Naive thymus-derived CD4-positive, alpha-beta T cell (primary cell): ENCODE measurements at regions not wholly inside any gene's neighbourhood (a gene's known extent, or its start where the extent isn't known, plus 50 kb on each side); places are given as distances from the start of the nearest gene placed in this dataset.
A peak's percentile ranks its signal among the peaks of the same experiment; 100 is the strongest.

Experiments
- ATAC-seq: fragments of 150-1000 bp; cut with Tn5 transposase; 2 replicates; pipeline ENCODE4 v1.10.0; 2021; ENCODE audit warnings: mild to moderate bottlenecking, moderate library complexity
- CTCF ChIA-PET: fragments of 350-600 bp; sonication (Branson Sonifier 250); formaldehyde crosslinking; loops from one replicate; lab custom pipeline; 2021; ENCODE audit warnings: antibody characterized with exemption; lab: Charles Lee
- POLR2A ChIA-PET: fragments of 350-600 bp; sonication (Branson Sonifier 250); formaldehyde crosslinking; loops from one replicate; lab custom pipeline; 2021; ENCODE audit warnings: antibody characterized with exemption, inconsistent platforms; lab: Charles Lee
- DNase-seq, 9 donors: peaks; one replicate each; pipeline versions ENCODE4 v3.0.0 to v3.0.0-alpha.2; 2020 to 2022; ENCODE audit warnings: mixed read lengths in 1 of 9
- H3K27ac ChIP-seq: one replicate; pipeline ENCODE4 v1.7.0; 2013; ENCODE audit warnings: mild to moderate bottlenecking, low read depth, low read length, moderate library complexity
- H3K27me3 ChIP-seq, 2 donors: one replicate each; pipeline ENCODE4 v1.7.0; 2013; ENCODE audit warnings: low read length in 2 of 2, mild to moderate bottlenecking in 2 of 2, moderate library complexity in 2 of 2; ENCODE audit not compliant: control insufficient read depth in 2 of 2, insufficient read depth in 2 of 2
- H3K36me3 ChIP-seq, 3 experiments: 1 replicate in 2 of 3; 2 replicates in 1 of 3; pipeline ENCODE4 v1.7.0; 2013; ENCODE audit warnings: low read length in 3 of 3, mild to moderate bottlenecking in 3 of 3, moderate library complexity in 1 of 3; ENCODE audit not compliant: insufficient read depth in 3 of 3, control insufficient read depth in 2 of 3
- H3K4me1 ChIP-seq, 2 donors: one replicate each; pipeline ENCODE4 v1.7.0; 2013; ENCODE audit warnings: low read length in 2 of 2, mild to moderate bottlenecking in 2 of 2, moderate library complexity in 1 of 2; ENCODE audit not compliant: control insufficient read depth in 2 of 2, insufficient read depth in 2 of 2
- H3K4me3 ChIP-seq: 2 replicates; pipeline ENCODE4 v1.7.0; 2013; ENCODE audit warnings: mild to moderate bottlenecking, low read length
- H3K9me3 ChIP-seq, 3 experiments: 1 replicate in 2 of 3; 2 replicates in 1 of 3; pipeline ENCODE4 v1.7.0; 2013; ENCODE audit warnings: low read length in 3 of 3; ENCODE audit not compliant: control insufficient read depth in 2 of 3
- H3K27ac Mint-ChIP-seq, 9 donors: one replicate each; pipeline ENCODE4 v1.8.0; 2020 to 2022; ENCODE audit warnings: mixed read lengths in 9 of 9, mild to moderate bottlenecking in 8 of 9, moderate library complexity in 5 of 9, inconsistent platforms in 2 of 9
- H3K27me3 Mint-ChIP-seq, 5 donors: one replicate each; pipeline ENCODE4 v1.8.0; 2021 to 2022; ENCODE audit warnings: mixed read lengths in 5 of 5, mild to moderate bottlenecking in 1 of 5
- H3K36me3 Mint-ChIP-seq, 5 donors: one replicate each; pipeline ENCODE4 v1.8.0; 2020 to 2022; ENCODE audit warnings: mixed read lengths in 5 of 5, mild to moderate bottlenecking in 3 of 5, inconsistent platforms in 1 of 5
- H3K4me1 Mint-ChIP-seq, 7 donors: one replicate each; pipeline ENCODE4 v1.8.0; 2020 to 2022; ENCODE audit warnings: mixed read lengths in 7 of 7, mild to moderate bottlenecking in 3 of 7, inconsistent platforms in 1 of 7
- H3K4me3 Mint-ChIP-seq, 10 donors: one replicate each; pipeline ENCODE4 v1.8.0; 2020 to 2022; ENCODE audit warnings: mild to moderate bottlenecking in 10 of 10, mixed read lengths in 10 of 10, moderate library complexity in 6 of 10, inconsistent platforms in 2 of 10
- H3K9me3 Mint-ChIP-seq, 11 donors: one replicate each; pipeline ENCODE4 v1.8.0; 2020 to 2022; ENCODE audit warnings: mixed read lengths in 11 of 11, mild to moderate bottlenecking in 4 of 11, inconsistent platforms in 1 of 11, moderate library complexity in 1 of 11
- intact Hi-C, 2 donors: fragments of 100-400 bp; cut with micrococcal nuclease; formaldehyde crosslinking; loops; one replicate each; pipeline ENCODE4 v1.15.1; 2023

- Mint-ChIP-seq H3K27me3 (peaks cover 10 to 24% (median 11%) of the 10 kb centered on the region in 5 donors), H3K27ac (no peak overlapping the region), H3K9me3 (no peaks in the 10 kb centered on the region), H3K4me1 (no peaks in the 10 kb centered on the region), H3K36me3 (no peaks in the 10 kb centered on the region), H3K4me3 (no peak overlapping the region)
- Histone ChIP-seq H3K36me3 (no peaks in the 10 kb centered on the region), H3K4me1 (no peaks in the 10 kb centered on the region), H3K27ac (no peak overlapping the region), H3K4me3 (no peak overlapping the region), H3K27me3 (peaks cover 0 to 2% of the 10 kb centered on the region in 2 donors), H3K9me3 (no peaks in the 10 kb centered on the region)
- ChIA-PET POLR2A (no interaction called here), CTCF (no interaction called here)
- intact Hi-C loops: no loop called here
- DNase-seq: no peak
- no peak for ATAC-seq
Measured at GRCh38 chr12:69096669-69097335, 142.6 kb upstream of the CPSF6 start.

GRCh38 chr12:69097619-69098368, 141.6 kb upstream of the CPSF6 start:
- no peak overlapping the region for H3K4me3 ChIP-seq
- DNase-seq: no peak
- intact Hi-C loops: no loop called here
- H3K27me3 ChIP-seq: peaks cover 0 to 2% of the 10 kb centered on the region in 2 donors
- no peak overlapping the region for H3K27ac ChIP-seq
- H3K4me1 ChIP-seq: no peaks in the 10 kb centered on the region
- no peaks in the 10 kb centered on the region for H3K9me3 ChIP-seq
- Mint-ChIP-seq H3K36me3 (no peaks in the 10 kb centered on the region), H3K4me3 (no peak overlapping the region), H3K27ac (no peak overlapping the region), H3K4me1 (peaks cover 0 to 2% (median under 1%) of the 10 kb centered on the region in 7 donors), H3K27me3 (peaks cover 7 to 20% (median 11%) of the 10 kb centered on the region in 5 donors), H3K9me3 (no peaks in the 10 kb centered on the region)
- no peak for ATAC-seq
- CTCF ChIA-PET: no interaction called here
- no peaks in the 10 kb centered on the region for H3K36me3 ChIP-seq
- POLR2A ChIA-PET: no interaction called here

- Mint-ChIP-seq H3K4me1 (peaks cover 0 to 5% (median 4%) of the 10 kb centered on the region in 7 donors), H3K9me3 (no peaks in the 10 kb centered on the region), H3K27me3 (peaks cover 0 to 10% (median 4%) of the 10 kb centered on the region in 5 donors), H3K27ac (no peak overlapping the region), H3K4me3 (no peak overlapping the region), H3K36me3 (no peaks in the 10 kb centered on the region)
- DNase-seq (no peak), ATAC-seq (no peak)
- Histone ChIP-seq H3K36me3 (no peaks in the 10 kb centered on the region), H3K4me3 (no peak overlapping the region), H3K9me3 (no peaks in the 10 kb centered on the region), H3K27ac (no peak overlapping the region), H3K4me1 (no peaks in the 10 kb centered on the region), H3K27me3 (peaks cover 0 to 2% of the 10 kb centered on the region in 2 donors)
- ChIA-PET POLR2A (interaction anchor here (1.2 kb wide), 1 partner anchor 25 kb away, joined by 3 read pairs; no protein-coding TSS in a partner anchor), CTCF (interaction anchor here (0.5 kb wide), 1 partner anchor 69 kb away, joined by 3 read pairs; no protein-coding TSS in a partner anchor)
- intact Hi-C loops: no loop called here
Measured at GRCh38 chr12:69099201-69099837, 140.1 kb upstream of the CPSF6 start.

- no peak overlapping the region for H3K4me3 ChIP-seq
- H3K27me3 Mint-ChIP-seq: peaks cover 0 to 10% (median 4%) of the 10 kb centered on the region in 5 donors
- H3K36me3 Mint-ChIP-seq: no peaks in the 10 kb centered on the region
- H3K9me3 ChIP-seq: no peaks in the 10 kb centered on the region
- H3K9me3 Mint-ChIP-seq: no peaks in the 10 kb centered on the region
- intact Hi-C loops: no loop called here
- DNase-seq (no peak), ATAC-seq (no peak)
- H3K27ac Mint-ChIP-seq: no peak overlapping the region
- H3K4me1 Mint-ChIP-seq: peaks cover 0 to 5% (median 4%) of the 10 kb centered on the region in 7 donors
- H3K27me3 ChIP-seq: peaks cover 0 to 2% of the 10 kb centered on the region in 2 donors
- H3K27ac ChIP-seq: no peak overlapping the region
- ChIA-PET POLR2A (no interaction called here), CTCF (no interaction called here)
- no peaks in the 10 kb centered on the region for H3K4me1 ChIP-seq
- no peaks in the 10 kb centered on the region for H3K36me3 ChIP-seq
- H3K4me3 Mint-ChIP-seq: no peak overlapping the region
Measured at GRCh38 chr12:69101505-69101904, 137.9 kb upstream of the CPSF6 start.

- H3K27me3 ChIP-seq: peaks cover 0 to 1% of the 10 kb centered on the region in 2 donors
- CTCF ChIA-PET: no interaction called here
- DNase-seq: no peak
- no peaks in the 10 kb centered on the region for H3K4me1 ChIP-seq
- Mint-ChIP-seq H3K27ac (no peak overlapping the region), H3K9me3 (no peaks in the 10 kb centered on the region), H3K27me3 (peaks cover 0 to 10% (median 4%) of the 10 kb centered on the region in 5 donors), H3K4me1 (peaks cover 0 to 5% (median 4%) of the 10 kb centered on the region in 7 donors), H3K36me3 (no peaks in the 10 kb centered on the region), H3K4me3 (peak overlapping the region in 1 of 10 donors; percentile 41)
- peak; percentile 68 for ATAC-seq
- intact Hi-C loops: no loop called here
- POLR2A ChIA-PET: no interaction called here
- no peaks in the 10 kb centered on the region for H3K36me3 ChIP-seq
- no peak overlapping the region for H3K4me3 ChIP-seq
- no peaks in the 10 kb centered on the region for H3K9me3 ChIP-seq
- no peak overlapping the region for H3K27ac ChIP-seq
Measured at GRCh38 chr12:69102856-69103255, 136.5 kb upstream of the CPSF6 start.

GRCh38 chr12:69105101-69105962, 134.0 kb upstream of the CPSF6 start:
- intact Hi-C loops: no loop called here
- Histone ChIP-seq H3K27ac (no peak overlapping the region), H3K36me3 (no peaks in the 10 kb centered on the region), H3K27me3 (no peaks in the 10 kb centered on the region), H3K4me1 (no peaks in the 10 kb centered on the region), H3K4me3 (no peak overlapping the region), H3K9me3 (no peaks in the 10 kb centered on the region)
- Mint-ChIP-seq H3K4me3 (no peak overlapping the region), H3K4me1 (peaks cover 0 to 5% (median 4%) of the 10 kb centered on the region in 7 donors), H3K27ac (no peak overlapping the region), H3K27me3 (peaks cover 0 to 4% (median 0%) of the 10 kb centered on the region in 5 donors), H3K9me3 (no peaks in the 10 kb centered on the region), H3K36me3 (no peaks in the 10 kb centered on the region)
- ChIA-PET CTCF (no interaction called here), POLR2A (no interaction called here)
- ATAC-seq (no peak), DNase-seq (no peak)
